Progenitor cell of endocrine pancreas (in vitro differentiated cells): ENCODE measurements at regions not wholly inside any gene's neighbourhood (a gene's known extent, or its start where the extent isn't known, plus 50 kb on each side); places are given as distances from the start of the nearest gene placed in this dataset.

Experiments used
- DNase-seq: peaks from one replicate; pipeline ENCODE4 v3.0.0; 2021; ENCODE audit warnings: low spot score; ENCODE audit not compliant: unreplicated experiment
- H3K27ac Mint-ChIP-seq: 2 replicates; pipeline ENCODE4 v1.8.0; 2021; ENCODE audit warnings: mild to moderate bottlenecking, moderate library complexity, mixed read lengths
- H3K27me3 Mint-ChIP-seq: 2 replicates; pipeline ENCODE4 v1.8.0; 2021; ENCODE audit warnings: mixed read lengths
- H3K36me3 Mint-ChIP-seq: 2 replicates; pipeline ENCODE4 v1.8.0; 2022; ENCODE audit warnings: mixed read lengths; ENCODE audit not compliant: insufficient read depth
- H3K4me1 Mint-ChIP-seq: 2 replicates; pipeline ENCODE4 v1.8.0; 2021; ENCODE audit warnings: low read depth, mixed read lengths
- H3K4me3 Mint-ChIP-seq: 2 replicates; pipeline ENCODE4 v1.8.0; 2021; ENCODE audit warnings: low read depth, mild to moderate bottlenecking, moderate library complexity, mixed read lengths
- H3K9me3 Mint-ChIP-seq: 2 replicates; pipeline ENCODE4 v1.8.0; 2021; ENCODE audit warnings: low read depth, mixed read lengths
- CTCF ChIP-seq: fragments of 200-600 bp; sonication (generic); IDR thresholded peaks from one replicate; pipeline ENCODE4 v1.5.0; 2021; ENCODE audit warnings: antibody characterized with exemption, mild to moderate bottlenecking; ENCODE audit not compliant: unreplicated experiment

GRCh38 chr17:73936908-73937627, 266.4 kb upstream of the RPL38 start:
- no peak for TF ChIP-seq CTCF
- no peak overlapping the region for H3K27ac Mint-ChIP-seq
- H3K36me3 Mint-ChIP-seq = no peaks in the 10 kb centered on the region
- no peaks in the 10 kb centered on the region for H3K9me3 Mint-ChIP-seq
- H3K27me3 Mint-ChIP-seq = peaks cover 39% of the 10 kb centered on the region
- peaks cover 21% of the 10 kb centered on the region for H3K4me1 Mint-ChIP-seq
- DNase-seq = no peak
- H3K4me3 Mint-ChIP-seq = no peak overlapping the region

- Mint-ChIP-seq H3K4me1 (peaks cover 21% of the 10 kb centered on the region), H3K36me3 (no peaks in the 10 kb centered on the region), H3K4me3 (no peak overlapping the region), H3K27me3 (peaks cover 27% of the 10 kb centered on the region), H3K9me3 (no peaks in the 10 kb centered on the region), H3K27ac (no peak overlapping the region)
- TF ChIP-seq CTCF = no peak
- DNase-seq = no peak
These were observed 264.8 kb upstream of the RPL38 start for GRCh38 chr17:73938706-73939105.

GRCh38 chr17:73939806-73940205, 263.7 kb upstream of the RPL38 start:
- Mint-ChIP-seq H3K36me3 (no peaks in the 10 kb centered on the region), H3K9me3 (no peaks in the 10 kb centered on the region), H3K27me3 (peaks cover 37% of the 10 kb centered on the region), H3K4me1 (peaks cover 21% of the 10 kb centered on the region), H3K4me3 (no peak overlapping the region), H3K27ac (no peak overlapping the region)
- DNase-seq = no peak
- TF ChIP-seq CTCF = no peak

- Mint-ChIP-seq H3K4me3 (no peak overlapping the region), H3K4me1 (peaks cover 21% of the 10 kb centered on the region), H3K9me3 (no peaks in the 10 kb centered on the region), H3K27me3 (peaks cover 44% of the 10 kb centered on the region), H3K36me3 (no peaks in the 10 kb centered on the region), H3K27ac (no peak overlapping the region)
- no peak for TF ChIP-seq CTCF
- no peak for DNase-seq
These were observed 263.0 kb upstream of the RPL38 start for GRCh38 chr17:73940511-73940910.

GRCh38 chr17:73941919-73942530, 261.5 kb upstream of the RPL38 start:
- Mint-ChIP-seq H3K4me3 (no peak overlapping the region), H3K27ac (no peak overlapping the region), H3K9me3 (no peaks in the 10 kb centered on the region), H3K36me3 (no peaks in the 10 kb centered on the region), H3K27me3 (peaks cover 49% of the 10 kb centered on the region), H3K4me1 (peaks cover 15% of the 10 kb centered on the region)
- no peak for DNase-seq
- no peak for TF ChIP-seq CTCF
